HCT116 (cell line): ENCODE measurements at regions not wholly inside any gene's neighbourhood (a gene's known extent, or its start where the extent isn't known, plus 50 kb on each side); places are given as distances from the start of the nearest gene placed in this dataset.
"Not testable (repeated sequence)": the region's sequence is repeated elsewhere in the genome, so short reads cannot be mapped to it uniquely, and the experiment has no call there.

Source experiments
- ATAC-seq: fragments of 200-7000 bp; cut with Tn5 transposase; 2 replicates; pipeline ENCODE4 v1.9.1; 2020; ENCODE audit warnings: mild to moderate bottlenecking, moderate library complexity
- BruUV-seq: library from RNA; stranded (reverse); fragments of 400-500 nt; replicated peaks from 2 replicates; lab custom pipeline; 2021; lab: Mats Ljungman, UMichigan
- CTCF ChIA-PET: fragments of 300-600 bp; sonication (Branson Sonifier 250); formaldehyde crosslinking; loops from one replicate; lab custom pipeline; 2021; ENCODE audit warnings: antibody characterized with exemption; lab: Charles Lee
- POLR2A ChIA-PET: fragments of 300-600, 350-600 bp; sonication (Branson Sonifier 250); formaldehyde crosslinking; loops from one replicate; lab custom pipeline; 2021; ENCODE audit warnings: antibody characterized with exemption; lab: Charles Lee
- RAD21 ChIA-PET, 2 experiments: fragments of 300-600 bp; sonication (Branson Sonifier 250); formaldehyde crosslinking; loops; one replicate each; lab custom pipeline; 2023; ENCODE audit warnings: low total read pairs in 2 of 2; ENCODE audit not compliant: uncharacterized antibody in 2 of 2, unreplicated experiment in 2 of 2, low non-redundant PET in 1 of 2; lab: Charles Lee
- DNase-seq: peaks from one replicate; pipeline ENCODE4 v3.0.0-alpha.2; 2010; ENCODE audit warnings: low read depth, low spot score
- H2AFZ ChIP-seq: fragments of 200-600 bp; shearing (Covaris generic), sonication (generic); 2 replicates; pipeline ENCODE4 v1.6.1; 2017; ENCODE audit warnings: low read depth, mixed run types, mixed read lengths, antibody characterized with exemption, low read length; ENCODE audit not compliant: poor library complexity, severe bottlenecking
- H3K27ac ChIP-seq: 2 replicates; pipeline ENCODE4 v1.5.1; 2012; ENCODE audit warnings: low read depth, low read length
- H3K27me3 ChIP-seq: fragments of 200-600 bp; sonication (generic); 2 replicates; pipeline ENCODE4 v1.6.1; 2016; ENCODE audit warnings: mixed run types, low read length, mixed read lengths; ENCODE audit not compliant: insufficient read depth
- H3K36me3 ChIP-seq, 2 experiments: fragments of 200-500 bp in 1 of 2; fragments of 200-600 bp in 1 of 2; sonication (Bioruptor generic) in 1 of 2; sonication (generic) in 1 of 2; 2 replicates each; pipeline versions ENCODE4 v1.5.1 to v1.6.1; 2014 to 2016; ENCODE audit warnings: low read length in 2 of 2, inconsistent platforms in 1 of 2, mixed read lengths in 1 of 2, mixed run types in 1 of 2; ENCODE audit not compliant: insufficient read depth in 2 of 2, control insufficient read depth in 1 of 2
- H3K4me1 ChIP-seq, 2 experiments: fragments of 200-600 bp in 1 of 2; sonication (generic) in 1 of 2; 2 replicates each; pipeline versions ENCODE4 v1.5.1 to v1.6.1; 2012 to 2017; ENCODE audit warnings: low read length in 2 of 2, inconsistent platforms in 1 of 2, mild to moderate bottlenecking in 1 of 2, mixed read lengths in 1 of 2, mixed run types in 1 of 2, moderate library complexity in 1 of 2; ENCODE audit not compliant: insufficient read depth in 2 of 2, control insufficient read depth in 1 of 2
- H3K4me2 ChIP-seq: fragments of 200-600 bp; sonication (generic); 2 replicates; pipeline ENCODE4 v1.6.1; 2017; ENCODE audit warnings: mixed run types, low read length, mixed read lengths
- H3K4me3 ChIP-seq, 2 experiments: fragments of 200-600 bp in 1 of 2; sonication (generic) in 1 of 2; replicated peaks in 1 of 2; 2 replicates each; pipeline ENCODE4 v1.5.1; 2011 to 2016; ENCODE audit warnings: low read length in 2 of 2, control low read depth in 1 of 2, low read depth in 1 of 2, mild to moderate bottlenecking in 1 of 2, mixed read lengths in 1 of 2, mixed run types in 1 of 2
- H3K79me2 ChIP-seq: fragments of 200-600 bp; sonication (generic); 2 replicates; pipeline ENCODE4 v1.6.1; 2017; ENCODE audit warnings: mild to moderate bottlenecking, mixed run types, low read length, moderate library complexity, mixed read lengths; ENCODE audit not compliant: insufficient read depth
- H3K9ac ChIP-seq: fragments of 200-600 bp; sonication (generic); 2 replicates; pipeline ENCODE4 v1.6.1; 2016; ENCODE audit warnings: low read length, mixed read lengths
- H3K9me2 ChIP-seq: fragments of 200-600 bp; sonication (generic), shearing (Covaris generic); 2 replicates; pipeline ENCODE4 v1.6.1; 2017; ENCODE audit warnings: mixed run types, mild to moderate bottlenecking, moderate library complexity; ENCODE audit not compliant: insufficient read depth
- H3K9me3 ChIP-seq, 2 experiments: fragments of 200-500 bp in 1 of 2; fragments of 200-600 bp in 1 of 2; sonication (Bioruptor generic) in 1 of 2; sonication (generic) in 1 of 2; 2 replicates each; pipeline ENCODE4 v1.6.1; 2014 to 2017; ENCODE audit warnings: low read length in 2 of 2, mixed read lengths in 2 of 2, inconsistent platforms in 1 of 2, low read depth in 1 of 2, mild to moderate bottlenecking in 1 of 2, mixed run types in 1 of 2, moderate library complexity in 1 of 2; ENCODE audit not compliant: control insufficient read depth in 1 of 2, insufficient read depth in 1 of 2
- H4K20me1 ChIP-seq: fragments of 200-600 bp; sonication (generic), shearing (Covaris generic); 2 replicates; pipeline ENCODE4 v1.6.1; 2017; ENCODE audit warnings: mixed run types, mild to moderate bottlenecking, moderate library complexity; ENCODE audit not compliant: insufficient read depth
- CBX3 ChIP-seq: IDR thresholded peaks from 2 replicates; pipeline ENCODE4 v1.6.1; 2012; ENCODE audit warnings: low read depth
- ELF1 ChIP-seq: IDR thresholded peaks from 2 replicates; pipeline ENCODE4 v1.6.1; 2012; ENCODE audit warnings: low read depth, borderline replicate concordance
- EZH2 ChIP-seq: fragments of 200-600 bp; sonication (generic); IDR thresholded peaks from 2 replicates; pipeline ENCODE4 v1.6.1; 2017; ENCODE audit warnings: antibody characterized with exemption, mixed run types
- EZH2phosphoT487 ChIP-seq: fragments of 200-600 bp; IDR thresholded peaks from 2 replicates; pipeline ENCODE4 v1.6.1; 2018; ENCODE audit warnings: antibody characterized with exemption, borderline replicate concordance
- FOSL1 ChIP-seq: IDR thresholded peaks from 2 replicates; pipeline ENCODE4 v1.6.1; 2012; ENCODE audit warnings: low read depth
- MAX ChIP-seq: IDR thresholded peaks from 2 replicates; pipeline ENCODE4 v1.6.1; 2012
- POLR2A ChIP-seq: IDR thresholded peaks from 2 replicates; pipeline ENCODE4 v1.7.0; 2011; ENCODE audit warnings: borderline replicate concordance; ENCODE audit not compliant: insufficient read depth, insufficient read length; ENCODE audit errors: extremely low read depth
- POLR2AphosphoS5 ChIP-seq: IDR thresholded peaks from 2 replicates; pipeline ENCODE4 v1.6.1; 2011; ENCODE audit warnings: mild to moderate bottlenecking, low read depth, low read length, moderate library complexity
- RAD21 ChIP-seq: IDR thresholded peaks from 2 replicates; pipeline ENCODE4 v1.6.1; 2012; ENCODE audit warnings: low read depth, mild to moderate bottlenecking
- SIN3A ChIP-seq: IDR thresholded peaks from 2 replicates; pipeline ENCODE4 v1.6.1; 2012; ENCODE audit warnings: low read depth
- SP1 ChIP-seq: IDR thresholded peaks from 2 replicates; pipeline ENCODE4 v1.6.1; 2012; ENCODE audit warnings: low read depth
- ZFX ChIP-seq: fragments of 450-650 bp; IDR thresholded peaks from 2 replicates; pipeline ENCODE4 v1.6.1; 2017
- ZNF274 ChIP-seq: fragments of 200-500 bp; sonication (Bioruptor generic); IDR thresholded peaks from 2 replicates; pipeline ENCODE4 v1.6.1; 2014; ENCODE audit warnings: mild to moderate bottlenecking, low read depth, low read length, inconsistent platforms
- intact Hi-C: fragments of 100-400 bp; cut with micrococcal nuclease; formaldehyde crosslinking; loops from 2 replicates; pipeline ENCODE4 v1.10.0; 2022
- TF ChIP-seq, protein P1 (sequence below): IDR thresholded peaks from 2 replicates; pipeline ENCODE4 v1.6.1; 2012
- TF ChIP-seq, protein P2 (sequence below), 3 experiments: fragments of 200-600 bp in 1 of 3; sonication (generic) in 1 of 3; IDR thresholded peaks in 2 of 3; conservative IDR thresholded peaks in 1 of 3; 2 replicates each; pipeline ENCODE4 v1.5.1; 2012 to 2017; ENCODE audit warnings: low read depth in 2 of 3, low read length in 2 of 3, antibody characterized with exemption in 1 of 3, borderline replicate concordance in 1 of 3, control low read depth in 1 of 3, mild to moderate bottlenecking in 1 of 3, mixed read lengths in 1 of 3, mixed run types in 1 of 3, moderate library complexity in 1 of 3; ENCODE audit not compliant: insufficient read depth in 1 of 3

GRCh38 chrX:35626124-35626523, 172.0 kb upstream of the MAGEB16 start:
- no peaks in the 10 kb centered on the region for H4K20me1 ChIP-seq
- H3K27ac ChIP-seq, result no peak overlapping the region
- H3K4me3 ChIP-seq, result no peak overlapping the region
- ChIA-PET CTCF (no interaction called here), POLR2A (no interaction called here)
- H3K4me1 ChIP-seq, result no peaks in the 10 kb centered on the region
- H2AFZ ChIP-seq, result no peak overlapping the region
- H3K9me2 ChIP-seq, result no peaks in the 10 kb centered on the region
- H3K36me3 ChIP-seq, result no peaks in the 10 kb centered on the region
- no peak overlapping the region for H3K9ac ChIP-seq
- intact Hi-C loops, result no loop called here
- TF ChIP-seq MAX (no peak), CBX3 (no peak), EZH2 (no peak), RAD21 (no peak), EZH2phosphoT487 (no peak), POLR2AphosphoS5 (no peak), SIN3A (no peak), ZNF274 (no peak), ELF1 (no peak), ZFX (no peak), FOSL1 (no peak), POLR2A (no peak), SP1 (no peak)
- TF ChIP-seq, protein P1, sequence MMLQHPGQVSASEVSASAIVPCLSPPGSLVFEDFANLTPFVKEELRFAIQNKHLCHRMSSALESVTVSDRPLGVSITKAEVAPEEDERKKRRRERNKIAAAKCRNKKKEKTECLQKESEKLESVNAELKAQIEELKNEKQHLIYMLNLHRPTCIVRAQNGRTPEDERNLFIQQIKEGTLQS, result no peak
- TF ChIP-seq, protein P2, sequence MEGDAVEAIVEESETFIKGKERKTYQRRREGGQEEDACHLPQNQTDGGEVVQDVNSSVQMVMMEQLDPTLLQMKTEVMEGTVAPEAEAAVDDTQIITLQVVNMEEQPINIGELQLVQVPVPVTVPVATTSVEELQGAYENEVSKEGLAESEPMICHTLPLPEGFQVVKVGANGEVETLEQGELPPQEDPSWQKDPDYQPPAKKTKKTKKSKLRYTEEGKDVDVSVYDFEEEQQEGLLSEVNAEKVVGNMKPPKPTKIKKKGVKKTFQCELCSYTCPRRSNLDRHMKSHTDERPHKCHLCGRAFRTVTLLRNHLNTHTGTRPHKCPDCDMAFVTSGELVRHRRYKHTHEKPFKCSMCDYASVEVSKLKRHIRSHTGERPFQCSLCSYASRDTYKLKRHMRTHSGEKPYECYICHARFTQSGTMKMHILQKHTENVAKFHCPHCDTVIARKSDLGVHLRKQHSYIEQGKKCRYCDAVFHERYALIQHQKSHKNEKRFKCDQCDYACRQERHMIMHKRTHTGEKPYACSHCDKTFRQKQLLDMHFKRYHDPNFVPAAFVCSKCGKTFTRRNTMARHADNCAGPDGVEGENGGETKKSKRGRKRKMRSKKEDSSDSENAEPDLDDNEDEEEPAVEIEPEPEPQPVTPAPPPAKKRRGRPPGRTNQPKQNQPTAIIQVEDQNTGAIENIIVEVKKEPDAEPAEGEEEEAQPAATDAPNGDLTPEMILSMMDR (IDR thresholded peaks at IDR 0.05 in 2 of 3, conservative IDR thresholded peaks at IDR 0.05 in 1 of 3; ENCODE audit: borderline replicate concordance in 1 of 3, insufficient read depth in 1 of 3, low read depth in 2 of 3, low read length in 2 of 3), result no peak
- TF ChIP-seq, all 23 proteins: peak for 0
- ATAC-seq (no peak), DNase-seq (no peak)
- Histone ChIP-seq H3K4me2 (no peak overlapping the region), H3K9me3 (no peaks in the 10 kb centered on the region; a peak in 1 of 4 replicates), H3K27me3 (no peaks in the 10 kb centered on the region), H3K79me2 (no peaks in the 10 kb centered on the region)
- no TSS peak for BruUV-seq
- RAD21 ChIA-PET, result no interaction called here

GRCh38 chrX:35635971-35636370, 162.2 kb upstream of the MAGEB16 start:
- intact Hi-C loops, H3K9me2 ChIP-seq, H3K9me3 ChIP-seq, H2AFZ ChIP-seq, H3K4me3 ChIP-seq, H3K27me3 ChIP-seq, POLR2A ChIA-PET, H4K20me1 ChIP-seq, H3K36me3 ChIP-seq, H3K9ac ChIP-seq, H3K79me2 ChIP-seq, DNase-seq, RAD21 ChIA-PET, H3K4me1 ChIP-seq, ATAC-seq, H3K4me2 ChIP-seq, BruUV-seq, H3K27ac ChIP-seq, CTCF ChIA-PET: not testable (repeated sequence)
